Superior temporal gyrus (tissue), 1 donor: ENCODE measurements at regions not wholly inside any gene's neighbourhood (a gene's known extent, or its start where the extent isn't known, plus 50 kb on each side); places are given as distances from the start of the nearest gene placed in this dataset.
"Not testable (repeated sequence)": the region's sequence is repeated elsewhere in the genome, so short reads cannot be mapped to it uniquely, and the experiment has no call there.

ENCODE experiments used
- DNase-seq: peaks from one replicate; pipeline ENCODE4 v3.0.0-alpha.2; 2016; ENCODE audit errors: extremely low spot score

DNA sequence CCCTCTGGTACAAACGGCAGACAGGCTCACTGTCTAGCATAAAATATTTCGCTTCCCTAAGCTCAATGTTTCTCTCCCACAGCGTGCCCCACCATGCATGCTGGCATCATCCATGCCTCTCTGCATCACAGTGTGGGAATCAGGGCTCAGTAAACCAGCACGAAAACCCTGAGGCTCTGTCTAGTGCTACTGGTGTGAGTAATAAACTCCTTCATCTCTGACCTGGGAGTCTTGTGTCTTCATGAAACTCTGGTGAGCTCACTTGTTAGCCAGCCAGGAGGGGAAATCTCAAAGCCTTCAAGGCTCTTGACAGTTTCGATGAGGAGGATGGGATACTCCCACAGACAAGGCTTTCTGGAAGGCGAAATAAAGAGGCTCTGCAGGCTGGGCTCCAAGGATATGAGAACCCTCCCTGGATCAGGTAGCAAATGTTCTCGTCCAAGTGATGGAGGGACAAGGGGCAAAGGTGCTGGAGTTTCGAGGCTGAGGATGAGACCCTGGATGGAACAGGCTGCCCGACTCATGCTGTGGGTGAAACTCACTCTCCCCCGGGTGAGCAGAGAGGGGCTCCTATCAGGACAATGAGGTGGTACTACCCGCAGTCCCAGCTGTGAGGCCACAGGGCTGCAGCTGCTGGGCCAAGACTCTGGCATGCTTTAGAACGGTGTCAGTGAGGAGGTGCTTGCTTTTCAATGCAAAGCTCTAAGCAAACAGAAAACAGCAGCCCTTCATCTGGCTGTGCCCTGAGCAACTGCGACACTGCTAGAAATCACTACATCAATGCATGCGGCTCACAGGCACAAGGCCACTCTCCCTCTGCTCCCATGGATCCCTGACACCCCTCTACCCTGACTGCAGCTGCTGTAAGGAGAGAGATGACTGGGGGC is 69.3 kb downstream of the SHANK2 start:
- no peak for DNase-seq

DNA sequence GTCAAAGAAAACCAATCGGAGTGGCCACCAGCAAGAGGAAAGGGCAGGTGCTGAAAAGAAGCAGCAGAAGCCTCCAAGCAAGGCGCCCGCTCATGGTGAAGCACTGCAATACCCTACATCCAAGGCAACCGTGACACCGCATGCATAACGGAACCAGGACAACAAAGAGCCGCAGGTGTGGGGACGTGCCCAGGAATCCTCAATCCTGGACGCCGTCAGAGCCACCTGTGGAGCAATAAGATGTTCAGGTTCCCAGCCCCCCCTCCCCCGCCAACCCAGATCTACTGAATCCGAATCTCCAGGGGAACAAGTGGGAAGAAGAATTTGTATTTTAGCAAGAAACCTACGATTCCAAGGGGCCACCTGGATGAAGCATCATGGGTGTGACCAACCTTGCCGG is 70.8 kb downstream of the SHANK2 start:
- DNase-seq = no peak

DNA sequence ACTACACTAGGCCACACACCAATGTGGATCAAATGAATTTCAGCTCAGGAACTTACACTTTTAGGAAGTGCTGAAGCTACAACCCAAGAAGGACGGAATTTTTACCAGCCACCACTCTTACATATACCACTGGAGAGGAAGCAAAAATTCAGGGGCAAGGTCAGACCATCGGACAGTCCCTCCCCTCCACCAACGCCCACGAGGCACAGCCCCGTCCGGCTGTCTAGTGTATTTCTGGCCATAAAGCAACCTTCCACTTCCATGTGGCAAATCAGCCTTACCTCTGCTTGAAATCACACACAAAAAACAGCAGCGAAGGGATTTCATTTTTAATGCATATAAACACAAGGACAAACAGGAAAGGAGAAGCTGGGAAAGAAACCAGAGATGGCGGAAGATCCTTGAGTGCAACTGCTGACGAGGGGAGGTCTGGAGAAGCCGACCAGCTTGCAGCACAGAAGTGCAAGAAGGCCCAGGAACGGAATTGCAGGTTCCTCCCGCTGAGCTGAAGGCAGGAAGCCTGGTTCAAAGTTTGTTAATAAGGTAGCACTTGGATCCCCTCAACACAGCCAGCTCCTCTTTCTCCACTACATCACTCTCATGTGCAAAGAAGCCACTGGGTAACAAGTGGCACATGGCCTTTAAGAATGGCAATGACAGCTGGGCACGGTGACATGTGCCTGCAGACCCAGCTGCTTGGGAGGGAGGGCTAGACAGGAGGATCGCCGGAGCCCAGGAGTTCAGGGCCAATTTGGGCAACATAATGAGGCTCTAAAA is 71.5 kb downstream of the SHANK2 start:
- DNase-seq = no peak

DNA sequence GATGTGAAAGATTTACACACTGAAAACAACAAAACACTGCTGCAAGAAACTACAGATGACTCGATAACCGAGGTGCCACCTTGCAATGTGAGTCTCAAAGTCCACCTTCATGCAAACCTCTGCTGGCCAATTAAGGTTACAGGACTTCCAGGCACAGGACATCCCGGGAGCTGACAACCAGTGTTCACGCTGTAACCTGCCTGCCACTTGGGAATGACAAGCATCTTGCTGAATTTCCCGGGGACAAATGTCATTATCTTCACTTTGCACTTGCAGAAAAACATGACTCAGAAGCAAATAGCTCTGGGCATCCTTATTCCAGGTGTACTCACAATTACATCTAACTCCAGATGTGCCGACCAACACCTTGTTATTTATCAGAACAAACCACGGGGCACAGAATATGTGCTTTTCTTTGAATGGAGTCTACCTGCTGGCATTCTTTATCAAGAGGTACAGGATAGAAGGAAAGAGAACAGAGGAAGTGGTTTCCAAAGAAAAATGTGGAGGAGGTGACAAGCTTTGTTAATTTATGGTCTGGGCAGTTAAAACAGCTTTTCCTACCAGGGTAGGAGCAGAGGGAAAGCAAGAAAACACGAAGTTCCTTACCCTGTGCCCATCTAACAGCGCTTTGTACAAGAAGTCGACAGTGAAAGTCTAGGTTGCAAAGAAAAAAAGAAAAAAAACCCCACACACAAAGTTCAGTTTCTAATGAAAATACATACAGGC is 72.3 kb downstream of the SHANK2 start:
- no peak for DNase-seq

DNA sequence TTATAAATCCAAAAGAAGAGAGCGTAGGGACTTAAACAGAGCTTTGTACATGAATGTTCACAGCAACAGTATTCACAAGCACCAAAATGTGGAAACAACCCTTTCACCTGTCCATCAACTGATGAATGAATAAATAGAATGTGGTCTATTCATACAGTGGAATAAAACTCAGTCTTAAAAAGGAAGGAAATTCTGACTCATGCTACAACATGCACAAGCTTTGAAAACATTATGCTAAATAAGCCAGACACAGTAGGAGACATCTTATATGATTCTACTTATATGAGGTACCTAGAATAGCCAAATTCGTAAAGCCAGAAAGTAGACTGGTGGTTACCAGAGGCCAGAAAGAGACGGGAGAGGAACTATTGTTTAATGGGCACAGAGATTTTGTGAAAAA is 74.3 kb downstream of the SHANK2 start:
- DNase-seq = no peak

DNA sequence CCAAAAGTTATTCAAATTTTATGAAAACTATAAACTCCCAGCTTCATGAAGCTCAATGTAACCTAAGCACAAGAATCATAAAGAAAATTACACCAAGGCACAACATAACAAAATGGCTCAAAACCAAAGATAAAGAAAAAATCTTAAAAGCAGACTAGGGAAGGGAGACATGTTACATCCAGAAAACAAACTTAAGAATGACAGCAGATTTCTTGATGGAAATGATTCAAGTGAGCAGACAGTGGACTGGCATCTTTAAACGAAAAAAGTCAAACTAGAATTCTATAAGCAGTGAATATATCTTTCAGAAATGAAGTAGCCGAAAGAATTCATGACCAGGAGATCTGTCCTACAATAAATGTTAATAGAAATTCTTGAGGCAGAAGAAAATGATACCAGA is 75.6 kb downstream of the SHANK2 start:
- DNase-seq = no peak

DNA sequence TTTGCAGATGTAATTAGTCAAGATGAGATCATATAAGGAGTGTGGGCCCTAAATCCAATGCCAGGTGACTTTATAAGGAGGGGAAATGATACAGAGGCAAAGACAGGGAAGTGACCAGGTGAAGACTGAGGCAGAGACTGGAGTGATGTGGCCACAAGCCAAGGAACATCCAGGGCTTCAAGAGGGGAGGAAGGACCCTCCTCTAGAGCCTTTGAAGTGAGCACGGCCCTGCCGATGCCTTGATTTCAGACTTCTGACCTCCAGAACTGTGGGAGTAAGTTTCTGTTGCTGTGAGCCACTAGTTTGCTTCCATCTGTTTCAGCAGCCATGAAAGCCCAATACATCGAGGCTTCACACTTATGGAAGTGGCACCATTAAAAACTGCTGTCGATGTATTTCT is 78.7 kb downstream of the SHANK2 start:
- no peak for DNase-seq

DNA sequence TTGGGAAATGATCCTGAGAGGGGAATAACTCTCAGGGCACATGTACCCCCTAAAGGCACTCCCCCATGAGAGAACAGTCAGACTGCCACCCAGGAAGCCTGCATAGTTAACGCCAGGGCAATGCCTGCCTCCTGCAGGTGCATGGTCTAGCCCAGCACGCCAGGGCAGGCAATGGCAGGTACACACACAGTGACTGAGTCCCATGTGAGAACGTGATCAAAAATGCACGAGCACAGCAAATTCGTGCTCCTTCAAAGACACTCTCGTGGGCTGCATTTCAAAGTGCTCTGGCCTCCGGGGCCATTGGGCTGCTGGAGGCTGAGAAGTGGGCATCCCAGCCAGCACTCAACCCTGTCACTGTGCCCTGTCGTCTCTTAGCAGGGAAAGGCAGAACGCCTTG is 79.7 kb downstream of the SHANK2 start:
- DNase-seq = no peak

DNA sequence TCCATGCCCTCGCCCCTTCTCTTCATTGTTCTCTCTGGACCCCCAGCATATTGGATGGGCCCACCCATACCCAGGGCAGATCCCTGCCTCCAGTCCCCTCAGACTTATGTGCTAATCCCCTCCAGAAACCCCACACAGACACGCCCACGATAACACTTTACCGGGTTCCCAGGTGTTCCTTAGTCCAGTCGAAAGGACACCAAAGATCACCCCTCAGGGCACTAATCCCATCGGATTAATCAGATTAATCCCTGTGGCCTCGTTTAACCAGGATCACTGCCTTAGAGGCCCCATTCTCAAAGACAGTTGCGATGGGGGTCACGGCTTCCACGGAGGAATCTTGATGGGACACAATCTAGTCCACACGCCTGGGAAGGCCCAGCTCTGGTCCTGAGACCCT is 80.8 kb downstream of the SHANK2 start:
- no peak for DNase-seq

DNA sequence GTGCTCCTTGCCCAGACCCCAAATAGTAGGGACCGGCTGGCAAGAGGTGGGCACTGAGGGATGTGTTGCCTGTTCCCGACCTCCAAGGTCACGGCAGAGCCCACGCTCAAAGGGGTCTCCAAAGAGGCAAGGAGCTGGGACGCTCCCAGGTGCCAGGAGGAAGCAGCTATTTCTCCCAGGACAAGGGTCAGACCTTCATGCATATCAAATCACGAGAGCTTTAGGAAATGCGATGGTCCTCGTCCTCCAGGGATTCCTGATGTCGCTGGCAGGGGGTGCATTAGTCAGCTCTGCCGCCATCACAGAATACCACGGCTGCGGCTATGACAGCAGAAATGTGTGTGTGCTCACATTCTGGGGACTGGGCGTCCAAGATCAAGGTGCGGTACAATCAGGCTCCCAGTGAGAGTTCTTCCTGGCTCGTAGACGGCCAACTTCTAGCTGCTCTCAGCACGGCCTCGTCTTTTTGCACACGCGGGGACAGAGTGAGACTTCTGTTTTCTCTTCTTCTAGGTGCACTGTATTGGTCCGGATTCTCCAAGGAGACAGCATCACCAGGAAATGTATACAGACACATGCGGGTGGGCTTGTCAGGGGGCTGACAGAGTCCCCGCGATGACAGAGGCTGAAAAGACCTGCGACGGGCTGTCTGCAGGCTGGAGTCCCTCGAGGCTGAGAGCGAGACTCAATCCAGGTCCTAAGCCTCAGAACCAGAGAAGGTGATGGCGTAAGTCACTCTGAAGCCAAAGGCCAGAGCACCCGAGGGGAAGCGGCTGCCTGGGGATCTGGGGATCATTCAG is 81.6 kb downstream of the SHANK2 start:
- no peak for DNase-seq

DNA sequence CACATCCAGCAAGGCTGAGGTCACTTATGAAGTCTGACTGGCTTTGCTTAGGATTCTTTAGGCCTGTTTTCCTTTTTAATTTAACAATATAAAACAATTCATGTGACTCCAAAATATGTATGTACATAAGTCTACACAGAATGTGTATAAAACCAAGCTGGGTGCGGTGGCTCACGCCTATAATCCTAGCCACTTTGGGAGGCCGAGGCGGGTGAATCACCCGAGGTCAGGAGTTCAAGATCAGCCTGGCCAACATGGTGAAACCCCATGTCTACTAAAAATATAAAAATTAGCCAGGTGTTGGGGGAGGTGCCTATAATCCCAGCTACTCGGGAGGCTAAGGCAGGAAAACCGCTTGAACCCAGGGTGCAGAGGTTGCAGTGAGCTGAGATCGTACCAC is 83.1 kb downstream of the SHANK2 start:
- DNase-seq = no peak

DNA sequence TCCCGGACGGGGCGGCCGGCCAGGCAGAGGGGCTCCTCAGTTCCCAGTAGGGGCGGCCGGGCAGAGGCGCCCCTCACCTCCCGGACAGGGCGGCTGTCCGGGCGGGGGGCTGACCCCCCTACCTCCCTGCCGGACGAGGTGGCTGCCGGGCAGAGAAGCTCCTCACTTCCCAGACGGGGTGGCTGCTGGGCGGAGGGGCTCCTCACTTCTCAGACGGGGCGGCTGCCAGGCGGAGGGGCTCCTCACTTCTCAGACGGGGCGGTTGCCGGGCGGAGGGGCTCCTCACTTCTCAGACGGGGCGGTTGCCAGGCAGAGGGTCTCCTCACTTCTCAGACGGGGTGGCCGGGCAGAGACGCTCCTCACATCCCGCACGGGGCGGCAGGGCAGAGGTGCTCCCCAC is 84.6 kb downstream of the SHANK2 start:
- DNase-seq = not testable (repeated sequence)

DNA sequence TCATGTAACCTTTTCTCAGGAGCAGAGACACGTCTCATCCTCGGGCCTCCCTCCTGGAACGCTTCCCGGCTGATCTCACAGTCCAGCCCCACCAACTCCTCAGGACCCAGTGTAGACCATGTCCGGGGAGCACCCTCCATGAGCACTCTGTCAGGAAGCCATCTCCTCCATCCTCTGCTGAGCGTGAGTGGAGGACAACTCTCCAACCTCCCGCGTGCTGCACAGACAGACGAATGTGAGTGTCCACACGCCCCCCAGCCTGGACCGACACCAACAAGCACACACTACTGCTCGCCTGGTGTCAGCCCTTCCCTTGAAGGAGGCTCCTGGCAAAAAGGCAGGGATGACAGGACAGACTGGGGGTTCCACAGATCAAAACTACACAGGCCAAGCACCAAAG is 86.6 kb downstream of the SHANK2 start:
- no peak for DNase-seq

DNA sequence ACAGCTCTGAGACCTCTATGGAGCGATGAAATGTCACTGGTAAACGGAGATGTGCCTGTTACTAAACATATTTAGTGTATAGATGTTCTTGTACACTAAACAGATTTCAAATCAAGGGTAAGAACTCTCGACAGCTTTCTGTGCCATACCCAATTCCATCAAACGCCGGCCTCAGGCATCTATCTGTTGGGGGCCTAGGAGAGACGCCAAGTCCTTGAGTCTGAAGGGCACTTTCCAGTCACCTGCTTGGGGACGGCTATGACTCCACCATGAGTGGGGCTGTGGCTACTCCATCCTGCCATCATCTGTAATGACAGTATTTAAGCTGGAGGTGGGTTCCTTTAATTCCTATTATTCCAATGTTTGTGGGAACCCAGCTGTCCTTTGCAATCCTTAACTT is 87.8 kb downstream of the SHANK2 start:
- DNase-seq = no peak

DNA sequence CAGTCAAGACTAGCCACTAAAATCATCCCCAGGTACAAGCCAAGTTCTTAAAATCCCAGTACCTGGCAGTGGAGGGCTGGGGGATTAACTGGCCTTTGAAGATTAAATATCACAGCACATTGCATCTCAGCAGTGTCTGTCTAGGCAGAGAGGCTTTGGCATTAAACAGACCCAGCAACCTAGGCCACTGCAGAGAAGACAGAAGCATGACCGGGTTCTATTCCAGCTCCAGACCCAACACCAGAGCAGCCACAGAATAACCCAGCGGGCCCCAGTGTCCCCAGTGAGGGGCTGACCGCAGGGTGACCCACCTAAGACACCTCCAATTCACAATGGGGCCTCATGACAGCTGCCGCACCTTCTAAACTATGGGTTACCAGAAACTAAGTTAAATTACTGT is 88.2 kb downstream of the SHANK2 start:
- no peak for DNase-seq

DNA sequence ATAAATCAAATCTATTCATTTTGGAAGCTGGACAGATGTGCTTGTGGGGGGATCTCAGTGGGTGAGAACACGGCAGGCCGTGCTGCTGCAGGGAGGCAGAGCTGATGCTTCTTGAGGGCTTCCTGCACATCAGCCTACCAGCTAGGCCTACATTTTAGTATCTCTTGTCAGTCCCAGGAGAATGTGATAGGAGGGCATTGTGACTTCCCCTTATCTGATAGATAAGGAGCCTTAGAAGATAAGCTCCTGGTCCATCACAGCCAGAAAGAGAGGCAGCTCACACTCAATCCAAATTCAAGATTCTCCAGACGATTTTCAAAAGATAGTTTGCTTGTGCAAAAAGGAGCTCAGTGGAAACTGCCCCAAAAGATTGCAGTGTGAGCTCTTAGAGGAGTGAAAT is 89.0 kb downstream of the SHANK2 start:
- DNase-seq = no peak

DNA sequence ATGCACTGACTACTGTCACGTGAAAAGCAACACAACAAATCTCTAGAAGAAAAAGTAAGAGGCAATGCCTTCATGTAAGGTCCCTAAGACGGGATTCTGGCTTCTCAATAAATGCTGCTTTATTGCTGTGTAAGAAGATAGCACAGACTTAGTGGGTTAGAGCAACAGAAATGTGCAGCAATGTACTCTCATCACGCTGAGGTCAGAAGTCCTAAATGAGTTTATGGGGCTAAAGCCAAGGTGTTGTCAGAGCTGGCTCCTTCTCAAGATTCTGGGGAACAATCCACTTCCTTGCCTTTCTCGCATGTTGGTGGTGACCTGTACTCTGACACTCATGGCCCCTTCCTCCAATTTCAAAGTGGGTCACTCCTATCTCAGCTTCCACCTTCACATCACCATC is 93.4 kb downstream of the SHANK2 start:
- DNase-seq = no peak

DNA sequence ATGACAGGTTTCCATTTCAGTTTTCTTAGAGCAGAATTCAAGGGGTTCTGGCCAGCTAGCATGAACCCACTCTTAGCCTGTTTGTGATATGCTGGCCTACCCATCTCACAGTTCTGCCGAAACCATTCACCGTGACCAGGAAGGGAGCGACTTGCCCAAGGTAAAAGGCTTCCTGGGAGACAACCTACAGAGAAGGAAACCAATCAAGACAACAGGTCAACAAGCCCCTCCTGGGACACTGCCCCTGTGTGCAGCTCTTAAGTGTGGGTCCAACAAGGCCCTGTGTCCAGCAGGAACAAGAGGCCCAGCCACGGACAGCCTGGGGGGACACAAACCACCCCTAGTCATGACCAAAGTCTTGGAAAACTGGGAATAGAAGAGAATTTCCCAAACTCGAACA is 94.7 kb downstream of the SHANK2 start:
- DNase-seq = not testable (repeated sequence)

DNA sequence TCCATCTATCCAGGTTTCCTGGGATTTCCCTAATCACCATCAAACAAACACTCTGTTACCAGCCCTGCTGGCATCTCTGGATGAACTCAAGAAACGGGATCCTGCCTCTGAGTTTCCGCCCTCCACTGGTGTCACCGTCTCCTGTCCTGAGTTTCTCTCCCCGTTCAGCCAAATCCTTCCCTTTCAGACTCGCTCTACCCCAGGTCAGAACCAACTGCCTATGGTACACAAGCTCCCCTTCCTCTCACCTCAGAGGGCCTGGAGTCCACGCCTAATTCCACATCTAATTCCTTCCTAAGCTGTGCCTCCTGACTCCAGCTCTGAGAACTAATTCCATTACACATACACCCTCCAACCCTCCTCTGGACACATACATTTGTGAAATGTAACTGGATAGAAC is 96.1 kb downstream of the SHANK2 start:
- DNase-seq = no peak

DNA sequence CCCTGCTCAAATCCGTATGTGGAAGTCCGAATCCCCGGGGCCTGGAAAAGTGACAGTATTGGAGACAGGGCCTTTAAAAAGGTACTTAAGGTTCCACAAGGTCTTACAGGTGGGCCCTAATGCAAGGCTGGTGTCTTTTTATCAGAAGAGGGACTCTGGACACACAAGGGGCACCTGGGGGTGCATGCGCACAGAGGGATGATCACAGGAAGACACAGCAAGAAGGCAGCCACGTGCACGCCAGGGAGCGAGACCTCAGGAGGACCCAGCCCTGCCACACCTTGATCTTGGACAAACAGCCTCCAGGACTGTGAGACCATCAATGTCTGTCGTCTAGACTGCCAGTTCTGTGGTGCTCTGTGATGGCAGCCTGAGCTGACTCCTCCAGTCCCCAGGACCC is 96.5 kb downstream of the SHANK2 start:
- no peak for DNase-seq

DNA sequence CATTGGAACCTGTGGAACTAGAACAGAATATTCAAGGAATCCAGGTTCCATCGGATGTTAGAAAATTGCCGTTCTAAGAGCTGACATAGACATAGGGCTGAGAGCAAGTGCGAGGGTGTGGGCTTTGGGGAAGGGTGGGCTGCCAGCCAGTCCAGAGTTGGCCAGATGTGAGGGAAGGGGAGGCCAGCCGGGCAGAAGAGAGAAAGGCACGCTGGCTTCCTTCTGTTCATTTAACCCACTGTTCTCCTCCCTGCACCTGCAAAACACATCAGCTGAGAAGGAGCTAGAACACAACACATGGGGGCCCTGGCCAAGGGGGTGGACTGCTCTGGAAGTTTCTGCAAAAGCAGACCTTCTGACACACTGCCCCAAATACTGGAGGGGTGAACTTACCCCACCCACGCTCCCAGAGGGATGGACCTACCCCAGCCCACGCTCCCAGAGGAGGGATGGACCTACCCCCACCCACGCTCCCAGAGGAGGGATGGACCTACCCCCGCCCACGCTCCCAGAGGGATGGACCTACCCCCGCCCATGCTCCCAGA is 98.0 kb downstream of the SHANK2 start:
- DNase-seq = no peak
